Fibroblast of skin of abdomen (primary cell): ENCODE measurements at regions not wholly inside any gene's neighbourhood (a gene's known extent, or its start where the extent isn't known, plus 50 kb on each side); places are given as distances from the start of the nearest gene placed in this dataset.
"Not testable (repeated sequence)": the region's sequence is repeated elsewhere in the genome, so short reads cannot be mapped to it uniquely, and the experiment has no call there.

Experiments
- DNase-seq: peaks from one replicate; pipeline ENCODE4 v3.0.0-alpha.2; 2013

- no peak for DNase-seq
Observed at GRCh38 chr6:121548131-121548530, 112.7 kb downstream of the GJA1 start.

- peak; percentile 93 for DNase-seq
Observed at GRCh38 chr6:121549736-121550135, 114.3 kb downstream of the GJA1 start.

- no peak for DNase-seq
Observed at GRCh38 chr6:121550491-121551010, 115.1 kb downstream of the GJA1 start.

- DNase-seq, result no peak
Observed at GRCh38 chr6:121555201-121555600, 119.8 kb downstream of the GJA1 start.

GRCh38 chr6:121556149-121556548, 120.7 kb downstream of the GJA1 start:
- DNase-seq, result not testable (repeated sequence)

- DNase-seq, result no peak
Observed at GRCh38 chr6:121557146-121557940, 121.9 kb downstream of the GJA1 start.

GRCh38 chr6:121559611-121560269, 124.3 kb downstream of the GJA1 start:
- no peak for DNase-seq

- DNase-seq, result no peak
Observed at GRCh38 chr6:121560476-121560875, 125.0 kb downstream of the GJA1 start.

- DNase-seq, result no peak
Observed at GRCh38 chr6:121563286-121563685, 127.8 kb downstream of the GJA1 start.

- not testable (repeated sequence) for DNase-seq
Observed at GRCh38 chr6:121564529-121564928, 129.1 kb downstream of the GJA1 start.

- no peak for DNase-seq
Observed at GRCh38 chr6:121571455-121571854, 136.0 kb downstream of the GJA1 start.

GRCh38 chr6:121573481-121573880, 138.0 kb downstream of the GJA1 start:
- DNase-seq, result no peak

- DNase-seq, result no peak
Observed at GRCh38 chr6:121578216-121578615, 142.8 kb downstream of the GJA1 start.

- DNase-seq, result no peak
Observed at GRCh38 chr6:121579478-121579877, 144.0 kb downstream of the GJA1 start.

- no peak for DNase-seq
Observed at GRCh38 chr6:121581327-121581726, 145.9 kb downstream of the GJA1 start.

GRCh38 chr6:121582262-121582661, 146.8 kb downstream of the GJA1 start:
- no peak for DNase-seq

GRCh38 chr6:121584586-121585369, 149.3 kb downstream of the GJA1 start:
- peak; percentile 49 for DNase-seq

GRCh38 chr6:121590438-121590837, 155.0 kb downstream of the GJA1 start:
- no peak for DNase-seq

- no peak for DNase-seq
Observed at GRCh38 chr6:121590916-121591315, 155.5 kb downstream of the GJA1 start.

- DNase-seq, result no peak
Observed at GRCh38 chr6:121592261-121592935, 157.0 kb downstream of the GJA1 start.

GRCh38 chr6:121593011-121593641, 157.7 kb downstream of the GJA1 start:
- no peak for DNase-seq

- DNase-seq, result no peak
Observed at GRCh38 chr6:121594053-121594452, 158.6 kb downstream of the GJA1 start.
